Parathyroid adenoma (tissue), 2 donors: ENCODE measurements at regions not wholly inside any gene's neighbourhood (a gene's known extent, or its start where the extent isn't known, plus 50 kb on each side); places are given as distances from the start of the nearest gene placed in this dataset.
"Not testable (repeated sequence)": the region's sequence is repeated elsewhere in the genome, so short reads cannot be mapped to it uniquely, and the experiment has no call there.

Source experiments
- H2AFZ ChIP-seq: fragments of 300-600 bp; sonication (generic); one replicate; pipeline ENCODE4 v1.7.0; 2017; ENCODE audit warnings: antibody characterized with exemption, mild to moderate bottlenecking
- H3K27ac ChIP-seq: fragments of 300-600 bp; sonication (generic); one replicate; pipeline ENCODE4 v1.7.0; 2017
- H3K27me3 ChIP-seq: fragments of 300-600 bp; sonication (generic); one replicate; pipeline ENCODE4 v1.7.0; 2017; ENCODE audit warnings: low read length; ENCODE audit not compliant: control insufficient read depth, insufficient read depth
- H3K36me3 ChIP-seq: fragments of 300-600 bp; sonication (generic); one replicate; pipeline ENCODE4 v1.7.0; 2017; ENCODE audit warnings: low read length; ENCODE audit not compliant: control insufficient read depth, insufficient read depth
- H3K4me1 ChIP-seq: fragments of 300-600 bp; sonication (generic); one replicate; pipeline ENCODE4 v1.7.0; 2017; ENCODE audit warnings: control low read depth
- H3K4me2 ChIP-seq: fragments of 300-600 bp; sonication (generic); one replicate; pipeline ENCODE4 v1.7.0; 2017; ENCODE audit warnings: low read length
- H3K4me3 ChIP-seq: fragments of 300-600 bp; sonication (generic); one replicate; pipeline ENCODE4 v1.7.0; 2017; ENCODE audit warnings: low read depth, low read length
- H3K79me2 ChIP-seq: fragments of 300-600 bp; sonication (generic); one replicate; pipeline ENCODE4 v1.7.0; 2017; ENCODE audit warnings: control low read depth
- H3K9ac ChIP-seq: fragments of 300-600 bp; sonication (generic); one replicate; pipeline ENCODE4 v1.7.0; 2017; ENCODE audit warnings: mild to moderate bottlenecking
- H3K9me3 ChIP-seq: fragments of 300-600 bp; sonication (generic); one replicate; pipeline ENCODE4 v1.7.0; 2017; ENCODE audit warnings: low read length; ENCODE audit not compliant: control insufficient read depth
- CTCF ChIP-seq: fragments of 300-600 bp; sonication (generic); IDR thresholded peaks from one replicate; pipeline ENCODE4 v1.7.0; 2017; ENCODE audit warnings: antibody characterized with exemption, mild to moderate bottlenecking
- donor health status: primary hyperparathyroidism.

GRCh38 chr5:130939059-130939458 lies 226.0 kb downstream of the HINT1 start:
- no peak overlapping the region for H3K4me3 ChIP-seq
- no peak overlapping the region for H3K9ac ChIP-seq

GRCh38 chr5:130937046-130937445 lies 228.0 kb downstream of the HINT1 start:
- no peak overlapping the region for H3K4me3 ChIP-seq
- no peaks in the 10 kb centered on the region for H3K79me2 ChIP-seq
- no peak overlapping the region for H3K9ac ChIP-seq
- H3K36me3 ChIP-seq: no peaks in the 10 kb centered on the region
- H3K4me1 ChIP-seq: peaks cover 4% of the 10 kb centered on the region
- no peaks in the 10 kb centered on the region for H3K27me3 ChIP-seq
- no peak overlapping the region for H2AFZ ChIP-seq
- TF ChIP-seq CTCF: no peak
- no peak overlapping the region for H3K27ac ChIP-seq
- H3K4me2 ChIP-seq: no peak overlapping the region
- H3K9me3 ChIP-seq: no peaks in the 10 kb centered on the region

More at GRCh38 chr5:130939059-130939458, 226.0 kb downstream of the HINT1 start:
- H3K79me2 ChIP-seq: no peaks in the 10 kb centered on the region
- no peak overlapping the region for H3K27ac ChIP-seq
- H2AFZ ChIP-seq: no peak overlapping the region
- TF ChIP-seq CTCF: no peak
- H3K27me3 ChIP-seq: no peaks in the 10 kb centered on the region
- no peaks in the 10 kb centered on the region for H3K9me3 ChIP-seq
- H3K4me1 ChIP-seq: peaks cover 4% of the 10 kb centered on the region
- H3K36me3 ChIP-seq: no peaks in the 10 kb centered on the region
- H3K4me2 ChIP-seq: no peak overlapping the region

GRCh38 chr5:130923543-130924124 lies 241.4 kb downstream of the HINT1 start:
- Histone ChIP-seq H3K79me2 (no peaks in the 10 kb centered on the region), H3K4me2 (no peak overlapping the region), H2AFZ (no peak overlapping the region), H3K27me3 (no peaks in the 10 kb centered on the region), H3K4me1 (no peaks in the 10 kb centered on the region), H3K9me3 (no peaks in the 10 kb centered on the region), H3K36me3 (no peaks in the 10 kb centered on the region), H3K27ac (no peak overlapping the region), H3K4me3 (no peak overlapping the region), H3K9ac (no peak overlapping the region)
- no peak for TF ChIP-seq CTCF

- Histone ChIP-seq H3K4me2 (no peak overlapping the region), H3K9ac (no peak overlapping the region), H3K4me1 (no peaks in the 10 kb centered on the region), H3K27ac (no peak overlapping the region), H2AFZ (no peak overlapping the region), H3K4me3 (no peak overlapping the region), H3K9me3 (no peaks in the 10 kb centered on the region), H3K79me2 (no peaks in the 10 kb centered on the region), H3K36me3 (no peaks in the 10 kb centered on the region), H3K27me3 (no peaks in the 10 kb centered on the region)
- TF ChIP-seq CTCF: no peak
Measured at GRCh38 chr5:130912088-130912487, 253.0 kb downstream of the HINT1 start.

- Histone ChIP-seq H3K27ac (no peak overlapping the region), H3K9ac (no peak overlapping the region), H3K27me3 (no peaks in the 10 kb centered on the region), H3K4me3 (no peak overlapping the region), H3K4me1 (no peaks in the 10 kb centered on the region), H3K36me3 (no peaks in the 10 kb centered on the region), H3K4me2 (no peak overlapping the region), H2AFZ (no peak overlapping the region), H3K9me3 (no peaks in the 10 kb centered on the region), H3K79me2 (no peaks in the 10 kb centered on the region)
- no peak for TF ChIP-seq CTCF
Measured at GRCh38 chr5:130908186-130908585, 256.9 kb downstream of the HINT1 start.

GRCh38 chr5:130897537-130898195 lies 267.4 kb downstream of the HINT1 start:
- H3K27ac ChIP-seq, H3K9me3 ChIP-seq, H3K27me3 ChIP-seq, H3K36me3 ChIP-seq, H3K9ac ChIP-seq, H3K4me3 ChIP-seq, H3K79me2 ChIP-seq, H3K4me1 ChIP-seq, H3K4me2 ChIP-seq, H2AFZ ChIP-seq: not testable (repeated sequence)

GRCh38 chr5:130897181-130897536 lies 267.9 kb downstream of the HINT1 start:
- H3K9ac ChIP-seq, H3K27me3 ChIP-seq, H2AFZ ChIP-seq, H3K36me3 ChIP-seq, H3K27ac ChIP-seq, H3K4me1 ChIP-seq, H3K79me2 ChIP-seq, H3K4me2 ChIP-seq, H3K9me3 ChIP-seq, H3K4me3 ChIP-seq: not testable (repeated sequence)
